CD4-positive, alpha-beta T cell treated with Interleukin-15 for 1 hour (primary cell): ENCODE measurements at regions not wholly inside any gene's neighbourhood (a gene's known extent, or its start where the extent isn't known, plus 50 kb on each side); places are given as distances from the start of the nearest gene placed in this dataset.

Experiments used
- DNase-seq: peaks from one replicate; pipeline ENCODE4 v3.0.0-alpha.2; 2020

- peak; percentile 18 for DNase-seq
Observed at GRCh38 chr20:8073024-8073832, 53.7 kb upstream of the TMX4 start.

DNA sequence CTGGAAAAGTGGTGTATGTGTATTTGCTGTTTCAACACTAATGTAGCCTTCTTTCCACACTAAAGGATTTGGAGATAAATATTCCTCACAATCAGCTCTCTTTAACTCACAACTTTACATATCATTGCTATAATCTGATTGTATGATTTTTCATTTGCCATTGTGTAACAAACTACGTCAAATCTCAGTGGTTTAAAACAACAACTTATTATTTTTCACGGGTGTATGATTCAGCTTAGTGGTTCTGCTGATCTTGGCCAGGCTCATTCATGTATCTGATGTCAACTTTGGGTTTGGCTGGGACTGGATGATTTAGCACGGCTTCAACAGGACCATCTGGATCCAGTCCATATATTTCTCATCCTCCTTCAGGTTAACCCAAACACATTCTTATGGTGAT, 55.4 kb upstream of the TMX4 start:
- DNase-seq: no peak

GRCh38 chr20:8076306-8077136, 55.5 kb upstream of the PLCB1 start:
- DNase-seq: no peak

DNA sequence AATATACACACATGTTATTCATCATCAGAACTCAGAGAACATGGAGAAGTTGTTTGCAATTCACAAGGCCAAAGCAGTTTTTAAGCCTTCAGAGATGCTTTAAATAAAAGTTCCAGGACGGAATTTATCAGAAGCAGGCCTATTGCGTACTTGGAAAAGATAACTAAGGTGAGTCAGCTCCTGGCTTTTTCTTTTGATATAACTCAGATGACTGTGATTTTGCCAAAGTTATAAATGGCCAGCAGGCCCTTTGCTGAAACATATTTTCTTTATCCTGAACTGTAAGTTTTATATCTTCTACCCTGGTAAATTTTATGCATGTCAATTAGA, 55.0 kb upstream of the PLCB1 start:
- no peak for DNase-seq

GRCh38 chr20:8078528-8078914, 53.5 kb upstream of the PLCB1 start:
- DNase-seq: no peak

- no peak for DNase-seq
Observed at GRCh38 chr20:8079976-8080375, 52.1 kb upstream of the PLCB1 start.

- DNase-seq: no peak
Observed at GRCh38 chr20:8082025-8082424, 50.0 kb upstream of the PLCB1 start.
